C4-2B (cell line): ENCODE measurements at regions not wholly inside any gene's neighbourhood (a gene's known extent, or its start where the extent isn't known, plus 50 kb on each side); places are given as distances from the start of the nearest gene placed in this dataset.

Experiments
- CTCF ChIP-seq: fragments of 450-650 bp; conservative IDR thresholded peaks from 2 replicates; pipeline ENCODE4 v1.5.1; 2017; ENCODE audit warnings: mild to moderate bottlenecking
- ZFX ChIP-seq: fragments of 450-650 bp; IDR thresholded peaks from 2 replicates; pipeline ENCODE4 v1.6.1; 2017

DNA sequence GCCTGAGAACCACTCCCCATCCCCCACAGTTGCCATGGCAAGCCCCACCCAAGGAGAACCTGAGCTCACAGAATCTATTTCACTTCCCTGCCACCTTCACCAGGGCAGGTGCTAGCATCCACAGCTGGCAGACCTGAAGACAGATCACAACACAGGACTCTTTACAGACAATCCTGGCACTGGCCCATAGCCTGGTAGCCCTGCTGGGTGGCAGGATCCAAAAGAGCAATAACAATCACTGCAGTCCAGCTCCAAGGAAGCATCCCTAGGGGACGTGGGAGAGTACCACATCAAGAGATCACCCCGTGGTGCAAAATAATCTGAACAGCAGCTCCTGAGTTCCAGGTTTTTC, 463.2 kb upstream of the PIK3R1 start:
- TF ChIP-seq CTCF (no peak), ZFX (no peak)
